ENCODE measurements at regions not wholly inside any gene's neighbourhood (a gene's known extent, or its start where the extent isn't known, plus 50 kb on each side); places are given as distances from the start of the nearest gene placed in this dataset.
A peak's percentile ranks its signal among the peaks of the same experiment; 100 is the strongest.

GRCh38 chr5:30932273-30933017 is 261.0 kb upstream of the CDH6 start:
- no peak for DNase-seq (ENCODE audit: low read depth)

- no peak for DNase-seq (ENCODE audit: low read depth)
Measured at GRCh38 chr5:30930736-30931135, 262.8 kb upstream of the CDH6 start.

- DNase-seq (ENCODE audit: low read depth): no peak
Measured at GRCh38 chr5:30928956-30929355, 264.5 kb upstream of the CDH6 start.

GRCh38 chr5:30926218-30926617 is 267.3 kb upstream of the CDH6 start:
- no peak for DNase-seq (ENCODE audit: low read depth)

- no peak for DNase-seq (ENCODE audit: low read depth)
Measured at GRCh38 chr5:30921388-30921787, 272.1 kb upstream of the CDH6 start.

GRCh38 chr5:30918171-30918570 is 275.3 kb upstream of the CDH6 start:
- DNase-seq (ENCODE audit: low read depth): no peak

- no peak for DNase-seq (ENCODE audit: low read depth)
Measured at GRCh38 chr5:30908356-30908755, 285.1 kb upstream of the CDH6 start.

- no peak for DNase-seq (ENCODE audit: low read depth)
Measured at GRCh38 chr5:30900367-30900766, 293.1 kb upstream of the CDH6 start.

GRCh38 chr5:30894811-30895210 is 298.7 kb upstream of the CDH6 start:
- no peak for DNase-seq (ENCODE audit: low read depth)

GRCh38 chr5:30891660-30892059 is 301.8 kb upstream of the CDH6 start:
- DNase-seq (ENCODE audit: low read depth): no peak

- no peak for DNase-seq (ENCODE audit: low read depth)
Measured at GRCh38 chr5:30890377-30890776, 303.1 kb upstream of the CDH6 start.

GRCh38 chr5:30880514-30880913 is 313.0 kb upstream of the CDH6 start:
- DNase-seq (ENCODE audit: low read depth): no peak

GRCh38 chr5:30879887-30880286 is 313.6 kb upstream of the CDH6 start:
- no peak for DNase-seq (ENCODE audit: low read depth)

- DNase-seq (ENCODE audit: low read depth): no peak
Measured at GRCh38 chr5:30878746-30879145, 314.7 kb upstream of the CDH6 start.

- peak; percentile 62 for DNase-seq (ENCODE audit: low read depth)
Measured at GRCh38 chr5:30878296-30878695, 315.2 kb upstream of the CDH6 start.

- DNase-seq (ENCODE audit: low read depth): no peak
Measured at GRCh38 chr5:30874241-30875034, 319.0 kb upstream of the CDH6 start.

GRCh38 chr5:30871196-30871595 is 322.3 kb upstream of the CDH6 start:
- DNase-seq (ENCODE audit: low read depth): no peak

GRCh38 chr5:30867711-30868110 is 325.8 kb upstream of the CDH6 start:
- DNase-seq (ENCODE audit: low read depth): no peak

- DNase-seq (ENCODE audit: low read depth): no peak
Measured at GRCh38 chr5:30866142-30866541, 327.3 kb upstream of the CDH6 start.

- DNase-seq (ENCODE audit: low read depth): no peak
Measured at GRCh38 chr5:30856242-30856641, 337.2 kb upstream of the CDH6 start.

- DNase-seq (ENCODE audit: low read depth): no peak
Measured at GRCh38 chr5:30853158-30853557, 340.3 kb upstream of the CDH6 start.

- DNase-seq (ENCODE audit: low read depth): no peak
Measured at GRCh38 chr5:30850866-30851265, 342.6 kb upstream of the CDH6 start.

GRCh38 chr5:30849931-30850710 is 343.4 kb upstream of the CDH6 start:
- DNase-seq (ENCODE audit: low read depth): peak; percentile 65
